LHCN-M2 (cell line): ENCODE measurements at regions not wholly inside any gene's neighbourhood (a gene's known extent, or its start where the extent isn't known, plus 50 kb on each side); places are given as distances from the start of the nearest gene placed in this dataset.
A peak's percentile ranks its signal among the peaks of the same experiment; 100 is the strongest.

Experiments
- DNase-seq: peaks from one replicate; pipeline ENCODE4 v3.0.0-alpha.2; 2012; ENCODE audit warnings: low read depth

DNA sequence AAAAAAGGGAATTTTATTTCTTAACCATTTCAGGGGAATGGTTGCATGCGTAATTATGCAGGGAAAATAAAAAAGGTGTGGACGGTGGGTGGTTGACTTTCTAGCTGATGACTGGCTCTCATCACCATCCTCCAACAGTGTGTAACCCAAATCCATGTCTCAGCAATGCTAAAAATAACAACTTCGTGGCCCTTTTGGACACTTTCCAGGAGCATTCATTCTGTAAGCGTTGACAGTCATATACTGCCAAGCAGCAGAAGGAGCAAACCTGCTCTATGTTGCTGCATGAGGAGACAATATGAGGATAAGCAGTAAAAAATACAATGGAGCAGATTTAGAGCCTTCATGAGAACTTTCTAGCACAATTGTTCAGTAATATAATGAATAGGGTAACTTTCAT lies 189.1 kb downstream of the ANXA2 start:
- DNase-seq = peak; percentile 16

DNA sequence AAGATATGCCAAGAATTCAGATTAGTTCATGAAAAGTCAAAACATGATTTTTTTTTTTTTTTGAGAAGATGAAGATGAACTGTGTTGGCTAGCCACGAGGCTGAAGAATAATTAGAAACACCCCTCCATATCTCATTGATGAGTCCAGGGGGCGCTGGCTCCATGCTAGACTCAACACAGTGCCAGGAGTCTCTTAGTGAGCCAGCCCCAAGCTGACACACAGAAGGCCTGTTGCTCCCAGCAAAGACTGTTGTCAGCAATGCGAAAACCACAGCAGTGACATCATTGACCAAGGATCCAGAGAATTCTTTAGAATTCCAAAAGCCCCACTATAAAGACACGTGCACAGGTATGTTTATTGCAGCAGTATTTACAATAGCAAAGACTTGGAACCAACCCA lies 185.2 kb downstream of the ANXA2 start:
- no peak for DNase-seq

DNA sequence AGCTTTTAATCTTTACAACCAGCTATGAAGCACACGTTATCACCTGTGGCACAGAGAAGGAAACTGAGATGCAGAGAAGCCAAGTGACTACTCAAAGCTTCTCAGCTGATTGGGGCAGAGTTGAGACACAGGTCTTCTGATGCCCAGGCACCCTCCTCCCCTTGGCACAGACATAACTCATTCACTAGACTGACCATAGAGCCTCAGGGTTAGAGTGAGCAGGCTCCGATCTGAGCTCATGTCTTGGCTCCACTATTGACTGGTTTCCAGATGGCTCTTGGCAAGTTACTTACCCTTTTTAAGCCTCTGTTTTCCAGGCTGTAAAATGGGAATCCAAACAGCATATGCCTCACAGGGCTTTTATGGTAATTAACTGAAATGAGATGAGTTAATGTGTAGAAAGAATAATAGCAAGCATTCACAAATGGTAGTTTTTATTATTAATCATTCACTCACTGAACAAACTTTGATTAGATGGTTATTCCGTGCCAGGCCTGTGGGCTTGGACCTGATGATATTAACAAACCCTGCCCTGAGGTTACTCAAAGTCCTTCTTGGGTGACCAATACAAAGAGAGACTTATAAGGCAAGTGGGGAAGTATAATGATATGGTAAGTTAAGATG lies 184.3 kb downstream of the ANXA2 start:
- no peak for DNase-seq

DNA sequence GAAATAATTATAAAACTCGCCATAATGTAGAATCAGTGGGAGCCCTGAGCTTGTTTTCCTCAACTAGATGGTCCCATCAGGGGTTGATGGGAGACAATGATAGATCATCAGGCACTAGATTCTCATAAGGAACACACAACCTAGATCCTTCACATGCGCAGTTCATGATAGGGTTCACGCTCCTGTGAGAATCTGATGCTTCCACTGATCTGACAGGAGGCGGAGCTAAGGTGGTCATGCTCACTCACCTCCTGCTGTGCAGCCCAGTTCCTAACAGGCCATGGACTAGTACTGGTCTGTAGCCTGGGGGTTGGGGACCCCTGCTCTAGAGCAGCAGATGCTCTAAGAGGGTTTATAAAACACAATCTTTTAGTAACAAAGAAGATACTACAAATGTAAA lies 183.6 kb downstream of the ANXA2 start:
- no peak for DNase-seq

DNA sequence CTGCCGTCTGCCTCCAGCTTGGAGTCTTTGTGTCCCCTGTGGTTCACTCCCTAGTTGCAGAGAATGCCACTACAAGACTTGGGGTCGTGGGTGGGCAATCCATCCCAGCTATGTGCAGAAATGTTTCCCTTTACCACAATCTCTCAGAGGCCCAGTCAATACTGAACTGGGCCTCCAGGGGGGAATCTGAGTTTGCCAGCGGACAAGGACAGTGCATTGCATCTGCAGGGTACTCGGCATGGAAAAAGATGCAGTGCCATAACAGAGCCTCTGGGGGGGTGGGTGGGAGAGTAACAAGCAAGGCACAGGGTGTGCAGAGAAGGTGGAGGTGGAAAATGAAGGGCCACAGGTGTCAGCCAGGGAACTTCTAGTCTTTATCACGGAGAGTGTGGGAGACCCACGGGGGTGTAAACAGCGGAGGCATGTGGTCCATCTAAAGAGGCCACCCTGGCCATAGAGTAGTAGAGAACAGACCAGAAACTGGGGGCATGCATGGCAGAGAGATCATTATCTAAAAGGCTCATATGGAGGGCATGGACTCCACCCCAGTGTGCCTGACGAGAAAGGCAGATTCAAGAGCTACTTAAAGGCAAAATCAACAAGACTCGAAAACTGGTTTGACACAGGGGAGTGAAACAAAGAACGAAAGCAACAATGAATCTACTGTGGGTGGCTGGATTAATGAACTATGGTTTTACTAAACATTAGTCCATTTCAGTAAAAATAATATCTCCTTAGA lies 182.4 kb downstream of the ANXA2 start:
- DNase-seq = no peak

DNA sequence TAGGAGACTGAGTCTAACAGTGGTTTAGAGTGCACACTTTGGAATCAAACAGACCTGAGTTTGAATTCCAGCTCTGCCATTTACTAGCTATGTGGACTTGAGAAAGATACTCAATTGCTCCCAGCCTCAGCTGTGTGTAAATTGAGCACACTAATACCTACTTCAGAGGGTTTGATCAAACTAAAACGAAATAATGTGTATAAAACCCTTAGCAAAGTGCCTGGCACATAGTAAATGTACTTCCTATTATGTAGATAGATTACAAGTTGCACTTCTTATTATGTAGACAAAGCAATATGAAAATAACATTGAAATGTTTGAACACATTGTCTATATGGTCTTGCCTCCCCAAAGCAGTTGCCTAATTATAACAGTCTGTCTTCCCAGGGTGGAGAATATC lies 180.6 kb downstream of the ANXA2 start:
- no peak for DNase-seq

DNA sequence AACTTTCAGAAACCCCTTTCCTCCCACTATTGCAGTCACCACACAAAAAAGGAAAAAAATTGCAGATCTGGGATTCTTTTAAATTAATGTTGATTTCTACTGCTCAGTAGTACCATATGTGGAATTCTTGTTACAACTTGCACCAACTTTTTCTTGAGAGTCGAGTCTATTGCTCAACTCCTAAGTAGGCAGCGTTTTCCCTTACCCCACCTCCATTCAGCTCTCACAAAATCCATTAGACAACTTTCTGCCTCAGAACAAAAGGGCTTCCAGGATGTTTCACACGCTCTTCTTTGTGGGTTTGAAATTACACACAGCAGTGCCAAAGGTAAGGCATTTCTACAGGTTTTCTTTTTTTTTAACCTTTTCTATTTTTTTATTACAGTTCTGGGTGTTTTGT lies 179.5 kb downstream of the ANXA2 start:
- no peak for DNase-seq

DNA sequence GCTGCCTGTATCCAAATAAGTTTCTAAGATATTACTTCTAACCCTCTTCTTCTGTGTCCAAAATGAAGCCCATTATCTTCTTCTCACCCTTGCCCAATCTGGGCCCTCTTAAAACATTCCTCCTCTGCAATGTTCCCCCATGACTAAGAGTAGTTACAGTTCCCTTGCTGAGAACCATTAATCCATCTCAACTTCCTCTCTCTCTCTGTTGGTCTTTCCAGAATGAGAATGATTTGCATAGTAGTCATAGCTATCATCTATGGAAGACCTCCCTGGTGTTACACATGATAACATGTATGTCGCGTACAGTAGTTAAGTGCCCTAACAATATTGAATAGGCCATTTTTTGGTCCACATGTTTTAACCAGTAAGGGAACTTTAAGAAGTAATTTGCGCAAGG lies 177.9 kb downstream of the ANXA2 start:
- no peak for DNase-seq

DNA sequence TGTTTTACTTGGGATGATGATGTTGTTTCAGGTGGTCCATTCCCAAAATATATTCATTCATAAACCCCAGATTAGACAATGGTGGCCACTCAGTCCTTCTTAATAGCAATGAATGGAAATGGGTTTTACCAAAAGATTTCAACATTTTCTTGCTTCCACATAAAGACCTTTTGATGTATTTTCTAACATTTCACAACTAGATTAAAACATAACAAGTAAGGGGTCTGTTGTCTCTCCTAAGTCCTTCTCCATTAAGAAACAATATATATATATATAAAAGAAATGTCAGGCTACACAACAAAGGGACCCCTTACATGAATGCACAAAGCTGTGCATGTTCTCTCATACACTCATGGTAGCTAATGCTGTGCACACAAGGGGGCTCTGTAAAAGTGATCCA lies 176.4 kb downstream of the ANXA2 start:
- DNase-seq = no peak

DNA sequence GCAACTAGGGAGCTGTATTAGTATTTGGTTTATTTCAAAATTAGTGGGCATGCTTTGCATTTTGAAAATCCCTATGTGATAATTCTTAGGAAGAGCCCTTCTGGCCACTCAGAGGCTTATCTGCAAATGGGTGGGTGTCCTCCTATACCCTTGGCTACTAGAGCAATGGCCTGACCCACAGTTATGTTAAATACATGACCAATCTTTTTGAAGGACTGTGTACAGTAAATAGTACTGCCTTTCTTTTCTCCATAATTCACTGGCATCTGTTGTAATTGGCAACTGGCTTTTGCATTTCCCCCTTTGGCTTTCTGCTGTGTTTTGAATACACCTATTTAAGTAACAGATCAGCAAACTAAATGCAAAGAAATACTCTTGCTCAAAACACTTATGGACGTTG lies 175.4 kb downstream of the ANXA2 start:
- DNase-seq = no peak

DNA sequence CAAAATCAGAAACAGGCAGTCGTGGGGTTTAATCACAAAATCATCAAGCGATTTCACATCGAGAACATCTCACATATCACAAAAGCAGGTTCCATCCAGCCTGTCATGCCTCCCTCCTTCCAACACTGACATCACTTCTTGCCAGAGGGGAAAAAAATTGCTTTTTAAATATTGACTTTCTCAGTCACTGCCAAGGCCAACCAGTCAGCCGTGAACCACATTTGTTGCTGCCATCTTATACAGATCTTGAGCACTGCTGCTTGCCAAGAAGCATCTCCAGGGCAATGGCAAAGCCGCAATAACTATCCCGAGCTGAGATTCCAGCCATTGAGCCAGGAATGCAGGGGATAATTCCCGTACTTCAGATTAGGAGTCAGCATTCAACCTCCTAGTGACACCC lies 174.6 kb downstream of the ANXA2 start:
- no peak for DNase-seq

DNA sequence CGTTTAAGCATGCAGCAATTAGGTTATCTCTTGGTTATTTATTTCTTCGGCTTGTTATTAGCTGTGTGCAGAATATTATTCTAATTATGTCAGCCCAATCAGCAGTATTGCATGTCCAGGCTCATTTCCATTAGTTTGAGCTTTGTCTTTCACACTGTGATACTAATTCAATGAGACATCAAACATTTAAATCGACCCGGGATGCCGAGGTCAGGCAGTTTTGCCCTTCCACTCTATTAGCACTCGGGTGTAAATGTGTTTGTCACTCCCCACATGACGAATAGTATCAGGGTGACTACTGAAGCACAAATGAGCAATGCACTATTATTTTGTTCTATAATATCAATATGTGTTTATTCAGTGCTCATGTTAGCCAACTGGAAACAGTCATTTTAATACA lies 170.9 kb downstream of the ANXA2 start:
- DNase-seq = no peak

DNA sequence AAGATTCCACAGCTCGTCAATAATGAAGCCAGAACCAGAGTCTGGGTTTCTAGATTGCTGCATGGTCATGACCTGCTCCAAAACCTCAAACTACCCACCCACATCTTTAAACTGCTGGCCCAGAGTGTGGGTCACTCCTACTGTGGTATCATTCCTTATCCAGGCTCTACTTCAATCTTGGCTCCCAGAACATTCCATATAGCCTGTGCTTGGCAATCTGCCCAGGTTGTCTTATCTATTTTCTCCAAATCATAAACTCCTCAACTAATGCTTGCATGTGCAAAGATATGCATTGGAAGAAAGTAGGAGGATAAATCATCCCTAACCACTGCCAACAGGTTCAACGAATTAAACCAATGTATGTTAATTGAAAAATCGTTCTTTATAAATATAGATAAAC lies 169.7 kb downstream of the ANXA2 start:
- no peak for DNase-seq

DNA sequence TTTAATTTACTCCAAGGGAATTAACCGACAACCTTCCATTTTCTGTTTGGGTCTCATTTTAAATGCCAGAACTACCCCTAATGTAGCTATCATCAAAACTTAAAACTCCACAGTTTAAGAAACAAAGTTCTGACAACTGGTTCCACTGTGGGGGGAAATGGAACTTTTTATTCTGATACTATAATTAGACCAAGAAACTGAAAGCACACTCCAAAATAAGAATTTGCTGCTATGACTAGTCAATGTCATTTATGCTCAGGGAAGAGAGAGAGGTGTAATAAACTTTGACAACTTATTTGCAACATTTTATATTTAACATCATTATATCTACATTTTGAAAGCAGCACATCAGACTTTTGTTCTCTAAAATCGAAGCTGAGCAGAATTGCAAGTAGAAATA lies 169.2 kb downstream of the ANXA2 start:
- no peak for DNase-seq

DNA sequence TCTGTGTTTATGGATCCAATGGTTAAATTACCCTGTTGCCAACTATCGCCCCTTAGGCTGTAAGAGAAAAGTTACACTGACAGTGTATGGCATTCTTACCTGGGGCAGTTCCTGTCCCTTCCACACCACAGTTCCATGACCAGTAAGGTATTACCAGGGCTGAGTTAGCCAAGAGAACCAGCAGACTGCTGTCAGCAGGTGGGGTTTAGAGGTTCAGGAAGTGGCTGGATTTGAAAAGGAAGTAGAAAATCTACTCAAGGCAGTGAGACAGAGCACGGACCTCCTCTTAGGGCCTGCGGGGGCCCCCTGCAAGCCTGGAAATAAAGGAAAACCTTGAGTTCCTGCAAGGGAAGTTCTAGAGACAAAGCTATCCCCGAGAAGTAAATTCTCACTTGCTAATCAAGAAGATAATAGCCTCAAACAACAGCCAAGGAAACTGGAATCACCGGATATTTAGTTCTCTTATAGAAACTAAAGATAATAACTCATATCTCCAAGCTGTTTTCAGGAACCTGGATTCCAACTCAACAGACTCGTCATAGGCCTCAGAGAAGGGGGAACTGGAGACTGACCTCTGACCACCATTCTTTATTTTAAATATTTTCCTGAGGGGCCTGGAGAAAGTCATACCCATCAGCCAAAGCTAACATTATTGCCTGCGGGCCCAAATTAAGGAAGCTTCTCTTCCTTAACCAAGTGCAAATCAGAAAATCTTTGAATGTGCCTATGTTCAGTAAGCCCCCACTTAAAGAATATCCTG lies 161.7 kb downstream of the ANXA2 start:
- DNase-seq = no peak

DNA sequence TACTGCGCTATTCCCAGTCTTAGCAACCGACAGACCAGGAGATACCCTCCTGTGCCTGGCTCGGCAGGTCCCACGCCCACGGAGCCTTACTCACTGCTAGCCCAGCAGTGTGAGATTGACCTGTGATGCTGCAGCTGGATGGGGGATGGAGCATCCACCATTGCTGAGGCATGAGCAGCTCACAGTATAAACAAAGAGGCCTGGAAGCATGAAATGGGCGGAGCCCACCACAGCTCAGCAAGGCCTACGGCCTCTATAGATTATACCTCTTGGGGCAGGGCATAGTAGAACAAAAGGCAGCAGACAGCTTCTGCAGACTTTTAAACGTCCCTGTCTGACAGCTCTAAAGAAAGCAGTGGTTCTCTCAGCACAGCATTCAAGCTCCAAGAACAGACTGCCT lies 160.3 kb downstream of the ANXA2 start:
- DNase-seq = no peak

DNA sequence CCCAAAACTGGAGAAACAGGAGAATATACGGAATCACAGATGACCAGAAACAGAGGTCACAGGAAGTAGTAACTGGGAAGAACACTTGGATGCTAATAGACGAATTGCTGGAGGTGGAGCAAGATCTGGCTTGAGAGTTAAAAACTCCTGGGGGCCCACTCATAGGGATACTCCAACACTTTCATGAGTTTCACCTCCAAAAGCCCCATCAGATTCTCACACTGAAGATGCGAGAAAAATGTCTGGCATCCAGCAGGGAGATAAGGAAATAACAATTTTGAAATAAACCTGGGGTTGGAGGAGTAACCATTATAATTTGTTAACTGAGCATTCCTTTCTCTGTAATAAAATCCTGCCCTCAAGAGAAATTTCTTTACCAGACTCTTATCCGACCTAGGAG lies 154.0 kb downstream of the ANXA2 start:
- DNase-seq = no peak

DNA sequence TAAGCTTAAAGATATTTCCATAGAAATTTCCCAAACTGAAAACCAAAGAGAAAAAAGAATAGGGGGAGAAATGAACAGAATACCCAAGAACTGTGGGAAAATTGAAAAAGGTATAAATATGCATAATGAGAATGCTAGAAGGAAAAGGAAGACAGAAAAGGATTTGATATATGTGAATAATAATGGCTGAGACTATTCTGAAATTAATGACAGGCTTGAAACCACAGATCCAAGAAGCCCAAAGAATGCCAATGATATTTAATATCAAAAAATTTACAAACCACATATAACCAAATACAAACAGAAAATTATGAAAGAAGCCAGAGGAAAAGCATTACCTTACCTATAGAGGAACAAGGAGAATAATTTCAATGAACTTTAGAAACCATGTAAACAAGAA lies 153.0 kb downstream of the ANXA2 start:
- no peak for DNase-seq

DNA sequence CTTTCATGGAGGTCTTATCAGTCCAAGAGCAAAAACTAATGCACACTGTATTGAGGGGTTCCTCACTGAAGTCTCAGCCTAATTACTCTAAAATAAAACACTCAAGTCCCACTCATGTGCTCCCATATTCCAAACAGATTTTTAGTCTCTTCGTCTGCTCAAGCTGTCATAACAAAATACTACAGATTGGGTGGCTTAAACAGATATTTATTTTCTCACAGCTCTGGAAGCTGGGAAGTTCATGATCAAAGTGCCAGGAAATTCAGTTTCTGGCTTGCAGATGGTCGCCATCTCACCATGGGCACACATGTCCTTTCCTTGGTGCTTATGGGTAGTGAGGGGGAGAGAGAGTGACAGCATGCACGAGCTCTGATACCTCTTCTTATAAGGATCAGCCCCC lies 147.5 kb downstream of the ANXA2 start:
- DNase-seq = no peak

DNA sequence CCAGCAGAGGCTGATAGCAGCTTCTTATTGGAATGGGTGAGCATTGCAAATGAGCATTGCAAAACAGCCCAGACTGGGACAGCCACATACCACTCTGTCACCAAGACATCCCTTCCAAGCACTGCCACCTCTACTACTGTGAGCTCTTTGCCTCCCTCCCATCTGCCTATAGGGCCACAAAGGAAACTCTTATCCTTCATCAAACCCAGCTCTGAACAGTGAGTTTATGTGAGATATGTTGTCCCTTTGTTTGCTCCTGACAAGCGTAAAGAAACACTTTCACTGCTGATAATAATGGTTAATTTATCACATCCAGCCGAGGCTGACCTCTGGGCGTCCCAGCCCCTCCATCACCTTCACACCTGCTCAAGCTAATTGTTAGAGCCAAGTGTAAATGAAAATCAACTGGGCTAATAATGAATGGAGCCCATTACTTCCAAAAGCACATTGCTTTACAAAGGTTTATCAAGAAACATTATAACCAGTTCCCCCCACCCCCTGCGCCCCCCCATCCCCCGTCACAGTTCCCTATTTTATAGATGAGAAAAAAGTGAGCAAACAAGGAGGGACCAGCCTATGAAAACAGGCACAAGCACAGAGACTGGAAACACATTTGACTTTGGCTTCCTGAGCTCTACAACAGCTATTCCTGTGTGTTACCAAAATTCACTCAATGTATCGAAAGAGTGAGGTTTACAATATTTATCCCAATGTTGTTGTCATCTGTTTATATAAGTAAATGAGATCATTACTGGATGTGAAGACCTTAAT lies 146.3 kb downstream of the ANXA2 start:
- no peak for DNase-seq

DNA sequence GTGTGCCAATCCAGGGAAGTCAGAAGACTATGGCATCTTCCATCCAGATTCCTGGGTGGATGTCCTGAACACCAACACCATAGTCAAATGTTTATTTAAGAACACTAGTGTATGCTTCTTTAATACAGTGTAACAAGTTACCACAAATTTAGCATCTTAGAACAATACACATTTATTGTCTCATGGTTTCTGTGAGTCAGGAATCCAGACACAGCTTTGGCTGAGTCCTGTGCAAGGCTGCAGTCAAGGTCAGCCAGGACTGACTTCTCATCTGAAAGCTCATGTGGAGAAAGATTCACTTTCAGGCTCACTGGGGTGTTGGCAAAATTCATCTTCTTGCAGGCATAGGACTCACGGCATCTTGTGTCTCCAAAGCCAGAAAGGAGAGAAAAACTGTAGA lies 143.4 kb downstream of the ANXA2 start:
- DNase-seq = no peak

DNA sequence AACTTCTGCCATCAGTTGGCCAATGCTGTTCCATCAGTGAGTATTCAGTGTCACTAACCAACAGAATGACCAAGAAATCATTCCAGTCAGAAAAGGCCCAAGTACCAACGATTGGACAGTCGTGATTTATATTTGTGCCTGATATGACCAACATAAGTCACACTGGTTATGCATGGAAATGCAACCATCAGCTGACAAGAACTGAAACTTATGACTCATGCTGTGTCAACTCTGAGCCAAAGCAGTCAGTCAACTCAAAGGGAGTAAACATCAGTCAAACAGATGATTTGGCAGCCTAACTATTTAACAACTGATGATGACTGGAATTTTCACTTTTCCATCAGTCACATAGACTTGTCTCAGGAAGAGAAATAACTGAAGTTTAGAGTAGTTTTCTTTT lies 142.4 kb downstream of the ANXA2 start:
- peak; percentile 54 for DNase-seq
